ENCODE measurements at regions not wholly inside any gene's neighbourhood (a gene's known extent, or its start where the extent isn't known, plus 50 kb on each side); places are given as distances from the start of the nearest gene placed in this dataset.

DNA sequence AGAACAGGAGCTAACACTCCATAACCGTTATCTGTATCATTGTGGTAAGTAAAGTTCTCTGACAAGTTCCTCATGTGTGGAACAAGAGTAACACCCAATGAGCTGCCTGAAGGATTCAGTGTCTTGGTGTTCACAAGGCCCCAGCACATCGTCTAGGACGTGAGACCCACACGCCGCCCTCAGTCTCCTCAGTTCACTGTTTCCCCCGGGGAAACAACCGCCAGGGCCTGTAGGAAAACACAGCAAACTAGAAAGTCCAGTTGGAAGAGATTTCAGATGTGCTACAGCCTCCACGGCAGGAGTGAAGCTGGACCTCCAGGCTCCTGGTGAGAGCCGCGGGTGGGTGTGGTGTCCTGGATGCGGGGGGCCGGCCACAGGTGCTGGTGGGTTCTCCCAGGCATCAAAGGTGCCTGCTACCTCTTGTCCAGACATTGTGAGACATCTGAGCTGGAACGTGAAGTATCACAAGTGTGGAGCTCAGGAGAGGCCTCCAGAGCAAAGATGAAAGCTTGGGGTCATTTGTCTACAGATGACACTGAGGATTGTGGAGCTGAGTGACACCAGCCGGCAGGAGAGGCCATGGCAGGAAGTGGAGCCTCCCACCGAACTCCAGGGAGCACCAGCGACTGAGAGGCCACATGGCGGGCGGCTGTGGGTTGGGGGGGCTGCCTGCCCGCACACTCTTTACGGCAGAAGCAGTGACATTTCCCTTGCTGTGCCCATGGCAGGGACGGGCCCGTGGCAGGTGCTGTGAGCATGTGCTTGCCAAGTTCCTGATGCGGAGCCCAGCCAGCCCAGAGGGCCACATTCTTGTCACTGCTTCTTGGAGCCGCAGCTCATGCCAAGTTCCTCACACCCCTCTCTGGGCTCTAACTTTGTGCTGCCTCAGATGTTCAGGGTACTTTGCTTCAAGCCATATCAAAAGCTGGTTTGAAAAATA lies 131.2 kb downstream of the TMEM18 start:
- no peak for DNase-seq

GRCh38 chr2:545228-545627 lies 132.0 kb downstream of the TMEM18 start:
- no peak for DNase-seq

DNA sequence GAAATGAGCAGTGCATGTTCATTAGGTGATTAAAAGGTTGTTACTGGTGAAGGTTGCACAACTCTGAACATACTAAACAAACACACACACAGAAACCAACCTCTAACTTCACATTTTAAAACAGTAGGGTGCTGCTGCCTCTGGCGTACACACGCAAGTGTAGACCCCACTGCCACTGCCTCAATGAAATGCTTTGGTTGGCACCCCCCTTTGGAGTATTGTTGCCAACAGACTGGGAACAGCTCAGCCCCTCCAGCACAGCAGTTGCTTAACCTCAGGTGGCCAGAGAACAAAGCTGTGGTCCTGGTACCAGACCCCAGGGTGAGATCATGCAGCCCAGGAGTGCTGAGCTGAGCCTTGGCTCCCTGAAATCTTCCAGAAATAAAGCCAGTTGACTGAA lies 138.6 kb downstream of the TMEM18 start:
- DNase-seq = no peak

DNA sequence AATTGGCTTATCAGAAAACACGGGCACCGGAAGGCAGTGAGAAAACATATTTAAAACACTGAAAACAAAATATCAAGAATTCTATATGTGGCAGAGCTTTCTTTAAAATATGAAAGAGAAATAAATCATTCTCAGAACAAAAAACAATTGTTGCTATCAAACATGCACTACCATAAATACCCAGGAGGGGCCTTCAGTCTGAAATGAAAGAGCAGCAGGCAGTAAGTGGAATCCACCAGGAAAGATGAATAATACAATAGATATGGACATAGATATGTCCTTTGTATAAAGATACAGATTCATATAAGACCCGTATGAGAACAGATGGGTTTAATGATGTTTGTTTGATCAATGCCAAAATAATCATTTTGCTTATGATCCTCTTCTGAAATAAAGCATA lies 142.0 kb downstream of the TMEM18 start:
- DNase-seq = no peak

DNA sequence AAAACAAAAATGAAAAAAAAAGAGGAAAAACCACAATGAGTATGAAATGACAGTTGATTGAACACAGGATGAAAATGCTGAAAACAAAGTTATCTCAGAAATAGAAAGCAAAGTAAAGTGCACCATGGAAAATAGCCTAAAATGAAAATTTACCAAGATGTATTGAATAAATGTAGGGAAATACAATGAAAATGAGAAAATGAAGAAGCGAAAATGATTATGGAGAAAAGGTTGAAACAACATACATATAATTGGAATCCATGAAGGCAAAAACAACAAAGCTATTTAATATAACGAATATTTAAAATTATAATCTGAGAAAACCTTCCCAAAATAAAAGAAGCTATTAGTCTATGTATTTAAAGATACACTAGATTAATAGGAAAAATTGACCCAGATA lies 147.4 kb downstream of the TMEM18 start:
- DNase-seq = no peak

GRCh38 chr2:529424-529823 lies 147.8 kb downstream of the TMEM18 start:
- no peak for DNase-seq

GRCh38 chr2:527581-527980 lies 149.6 kb downstream of the TMEM18 start:
- DNase-seq = no peak

DNA sequence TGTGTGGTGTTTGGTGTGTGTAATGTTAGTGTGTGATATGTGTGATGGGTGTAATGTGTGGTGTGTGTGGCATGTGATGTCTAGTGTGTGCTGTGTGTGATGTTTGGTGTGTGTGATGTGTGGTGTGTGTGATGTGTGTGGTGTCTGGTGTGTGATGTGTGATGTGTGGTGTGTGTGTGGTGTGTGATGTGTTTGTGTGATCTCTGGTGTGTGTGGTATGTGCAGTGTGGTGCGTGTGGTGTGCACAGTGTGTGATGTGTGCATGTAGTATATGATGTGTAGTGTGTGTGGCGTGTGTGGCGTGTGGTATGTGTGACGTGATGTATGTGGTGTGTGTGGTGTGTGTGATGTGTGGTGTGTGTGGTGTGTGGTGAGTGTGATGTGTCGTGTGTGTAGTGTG lies 150.3 kb downstream of the TMEM18 start:
- DNase-seq = no peak

GRCh38 chr2:525611-526010 lies 151.6 kb downstream of the TMEM18 start:
- no peak for DNase-seq

- no peak for DNase-seq
These were observed 152.2 kb downstream of the TMEM18 start for GRCh38 chr2:525021-525420.

- DNase-seq = no peak
These were observed 152.8 kb downstream of the TMEM18 start for GRCh38 chr2:524442-524841.

- DNase-seq = no peak
These were observed 153.4 kb downstream of the TMEM18 start for GRCh38 chr2:523698-524270.

- DNase-seq = no peak
These were observed 154.4 kb downstream of the TMEM18 start for GRCh38 chr2:522776-523175.

DNA sequence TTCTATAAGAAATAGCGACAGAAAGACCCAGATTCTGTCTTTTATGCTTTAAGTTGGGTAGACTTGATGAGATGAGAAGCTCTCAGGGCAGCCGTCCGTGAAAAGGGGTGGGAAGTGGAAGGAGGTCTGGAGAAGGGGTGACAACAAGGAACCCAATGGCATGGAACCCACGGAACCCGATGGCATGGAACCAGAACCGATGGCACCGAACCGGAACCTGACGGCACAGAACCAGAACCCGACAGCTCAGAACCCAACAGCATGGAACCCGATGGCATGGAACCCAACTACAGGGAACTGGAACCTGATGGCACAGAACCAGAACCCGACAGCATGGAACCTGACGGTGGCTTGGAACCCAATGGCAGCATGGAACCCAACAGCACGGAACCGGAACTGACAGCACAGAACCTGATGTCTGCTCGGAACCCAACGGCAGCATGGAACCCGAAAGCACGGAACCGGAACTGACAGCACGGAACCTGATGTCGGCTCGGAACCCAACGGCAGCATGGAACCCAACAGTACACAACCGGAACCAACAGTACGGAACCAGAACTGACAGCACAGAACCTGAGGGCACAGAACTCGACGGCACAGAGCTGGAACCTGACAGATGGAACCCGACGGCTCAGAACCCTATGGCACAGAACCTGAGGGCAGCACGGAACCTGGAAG lies 155.2 kb downstream of the TMEM18 start:
- DNase-seq = no peak

- DNase-seq = no peak
These were observed 156.4 kb downstream of the TMEM18 start for GRCh38 chr2:520663-521340.

- no peak for DNase-seq
These were observed 160.3 kb downstream of the TMEM18 start for GRCh38 chr2:516944-517343.

GRCh38 chr2:516131-516530 lies 161.1 kb downstream of the TMEM18 start:
- no peak for DNase-seq

DNA sequence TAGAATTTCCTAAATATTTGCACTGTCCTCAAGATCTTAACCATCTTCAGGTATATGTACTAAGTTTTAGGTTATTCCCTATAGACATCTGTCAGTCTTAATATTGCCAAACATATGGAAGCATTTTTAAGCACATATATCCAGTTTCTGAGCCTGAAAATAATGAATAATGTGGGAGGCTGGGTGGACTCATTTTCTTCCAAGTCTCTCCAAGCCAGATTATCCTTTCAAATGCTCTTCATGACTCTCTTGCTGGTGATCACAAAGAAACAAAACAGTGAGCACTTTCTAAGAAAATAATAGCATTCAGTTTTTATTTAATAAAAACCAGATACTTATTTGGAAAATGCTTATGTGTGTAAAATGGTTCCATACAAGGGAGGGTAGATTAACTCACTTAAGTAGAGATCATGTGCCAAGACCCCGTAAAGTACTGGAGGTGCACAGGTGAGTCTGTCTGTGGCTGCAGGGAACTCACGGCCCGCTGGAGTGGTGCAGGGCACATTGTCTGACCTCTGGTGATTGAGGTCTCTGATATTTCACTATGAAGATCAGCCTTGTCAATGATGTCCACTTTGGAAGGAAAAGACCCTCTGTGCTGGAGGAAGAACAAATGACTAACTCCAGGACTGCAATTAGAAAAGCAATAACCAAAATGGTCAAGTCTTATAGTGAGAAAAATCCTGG lies 161.6 kb downstream of the TMEM18 start:
- DNase-seq = no peak

- DNase-seq = no peak
These were observed 163.1 kb downstream of the TMEM18 start for GRCh38 chr2:513981-514706.

- DNase-seq = no peak
These were observed 166.4 kb downstream of the TMEM18 start for GRCh38 chr2:510839-511238.

DNA sequence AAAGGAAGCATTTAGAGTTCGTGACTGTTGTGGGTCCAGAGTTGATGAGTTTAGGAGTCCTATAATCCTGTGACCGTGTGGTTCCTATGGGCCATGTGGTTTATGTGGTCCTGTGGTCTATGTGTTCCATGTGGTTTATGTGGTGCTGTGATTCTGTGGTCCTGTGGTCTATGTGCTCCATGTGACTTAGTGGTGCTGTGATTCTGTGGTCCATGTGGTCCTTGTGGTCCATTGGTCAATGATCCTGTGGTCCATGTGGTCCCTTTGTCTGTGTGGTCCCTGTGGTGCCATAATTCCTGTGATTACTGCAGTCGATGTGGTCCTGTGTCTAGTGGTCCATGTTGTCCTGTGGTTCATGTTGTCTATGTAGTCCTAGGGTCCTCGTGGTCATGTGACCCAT lies 167.3 kb downstream of the TMEM18 start:
- no peak for DNase-seq

- DNase-seq = no peak
These were observed 169.1 kb downstream of the TMEM18 start for GRCh38 chr2:508121-508520.
